GM23338 (cell line): ENCODE measurements at regions not wholly inside any gene's neighbourhood (a gene's known extent, or its start where the extent isn't known, plus 50 kb on each side); places are given as distances from the start of the nearest gene placed in this dataset.

Experiments
- ATAC-seq: fragments of 200-7000 bp; cut with Tn5 transposase; 3 replicates; pipeline ENCODE4 v1.9.1; 2020
- DNase-seq: peaks from one replicate; pipeline ENCODE4 v3.0.0-alpha.2; 2015; ENCODE audit warnings: low spot score
- H2AFZ ChIP-seq: fragments of 200-600 bp; sonication (generic); 2 replicates; pipeline ENCODE4 v1.8.0; 2016; ENCODE audit warnings: antibody characterized with exemption, mild to moderate bottlenecking, moderate library complexity
- H3F3A ChIP-seq: fragments of 200-600 bp; sonication (generic); replicated peaks from 2 replicates; pipeline ENCODE4 v1.8.0; 2017; ENCODE audit warnings: antibody characterized with exemption, mixed run types, low read depth
- H3K27ac ChIP-seq: fragments of 200-600 bp; sonication (generic); 2 replicates; pipeline ENCODE4 v1.6.1; 2016; ENCODE audit warnings: low read depth
- H3K27me3 ChIP-seq: fragments of 200-600 bp; sonication (generic); 2 replicates; pipeline ENCODE4 v1.8.0; 2016; ENCODE audit warnings: mild to moderate bottlenecking, mixed run types, moderate library complexity; ENCODE audit not compliant: insufficient read depth
- H3K36me3 ChIP-seq: fragments of 200-600 bp; sonication (generic); 2 replicates; pipeline ENCODE4 v1.8.0; 2016; ENCODE audit warnings: mild to moderate bottlenecking; ENCODE audit not compliant: insufficient read depth
- H3K4me1 ChIP-seq: fragments of 200-600 bp; sonication (generic); 2 replicates; pipeline ENCODE4 v1.8.0; 2016; ENCODE audit warnings: mild to moderate bottlenecking, moderate library complexity; ENCODE audit not compliant: insufficient read depth
- H3K4me2 ChIP-seq: fragments of 200-600 bp; sonication (generic); 2 replicates; pipeline ENCODE4 v1.7.1; 2017; ENCODE audit warnings: mixed run types
- H3K4me3 ChIP-seq: fragments of 200-600 bp; sonication (generic); 2 replicates; pipeline ENCODE4 v1.6.1; 2016; ENCODE audit warnings: mixed run types
- H3K79me2 ChIP-seq: fragments of 200-600 bp; sonication (generic); replicated peaks from 2 replicates; pipeline ENCODE4 v1.8.0; 2017; ENCODE audit warnings: mild to moderate bottlenecking; ENCODE audit not compliant: insufficient read depth
- H3K9me2 ChIP-seq: fragments of 200-600 bp; sonication (generic); 2 replicates; pipeline ENCODE4 v1.8.0; 2017; ENCODE audit not compliant: insufficient read depth
- H4K20me1 ChIP-seq: fragments of 200-600 bp; sonication (generic); replicated peaks from 2 replicates; pipeline ENCODE4 v1.8.0; 2017; ENCODE audit warnings: mild to moderate bottlenecking; ENCODE audit not compliant: insufficient read depth
- H3K27ac Mint-ChIP-seq: 2 replicates; pipeline ENCODE4 v1.8.0; 2020; ENCODE audit warnings: inconsistent platforms, mild to moderate bottlenecking, moderate library complexity, mixed read lengths
- H3K27me3 Mint-ChIP-seq: 3 replicates; pipeline ENCODE4 v1.8.0; 2022; ENCODE audit warnings: low read depth, mild to moderate bottlenecking, moderate library complexity, mixed read lengths, inconsistent platforms; ENCODE audit not compliant: insufficient read depth, poor library complexity
- H3K36me3 Mint-ChIP-seq: 3 replicates; pipeline ENCODE4 v1.8.0; 2021; ENCODE audit warnings: low read depth, mild to moderate bottlenecking, inconsistent platforms, moderate library complexity, mixed read lengths
- H3K4me1 Mint-ChIP-seq: 3 replicates; pipeline ENCODE4 v1.8.0; 2020; ENCODE audit warnings: mild to moderate bottlenecking, inconsistent platforms, mixed read lengths
- H3K4me3 Mint-ChIP-seq: 3 replicates; pipeline ENCODE4 v1.8.0; 2021; ENCODE audit warnings: moderate library complexity, mild to moderate bottlenecking, inconsistent platforms, mixed read lengths
- H3K9me3 Mint-ChIP-seq: 3 replicates; pipeline ENCODE4 v1.8.0; 2020; ENCODE audit warnings: moderate library complexity, mild to moderate bottlenecking, inconsistent platforms, mixed read lengths
- CREB1 ChIP-seq: fragments of 250-450 bp; sonication (Bioruptor Pico); IDR thresholded peaks from 2 replicates; pipeline ENCODE4 v1.5.0; 2020; ENCODE audit warnings: low read depth, mild to moderate bottlenecking, moderate library complexity
- ETS1 ChIP-seq: IDR thresholded peaks from 2 replicates; pipeline ENCODE4 v1.6.1; 2016; ENCODE audit warnings: antibody characterized with exemption
- EZH2 ChIP-seq: fragments of 200-600 bp; sonication (generic); IDR thresholded peaks from one replicate; pipeline ENCODE4 v1.8.0; 2017; ENCODE audit warnings: antibody characterized with exemption, mild to moderate bottlenecking, low read depth; ENCODE audit not compliant: unreplicated experiment
- EZH2phosphoT487 ChIP-seq: fragments of 200-600 bp; sonication (generic); IDR thresholded peaks from one replicate; pipeline ENCODE4 v1.8.1; 2018; ENCODE audit warnings: antibody characterized with exemption; ENCODE audit not compliant: unreplicated experiment
- JUNB ChIP-seq: IDR thresholded peaks from one replicate; pipeline ENCODE4 v1.6.1; 2016; ENCODE audit warnings: antibody characterized with exemption; ENCODE audit not compliant: unreplicated experiment
- NANOG ChIP-seq: IDR thresholded peaks from 2 replicates; pipeline ENCODE4 v1.6.1; 2016; ENCODE audit warnings: antibody characterized with exemption, borderline replicate concordance
- POLR2AphosphoS5 ChIP-seq: IDR thresholded peaks from 2 replicates; pipeline ENCODE4 v1.6.1; 2016; ENCODE audit warnings: antibody characterized with exemption, low read depth
- STAT1 ChIP-seq: IDR thresholded peaks from one replicate; pipeline ENCODE4 v1.6.1; 2016; ENCODE audit warnings: antibody characterized with exemption; ENCODE audit not compliant: unreplicated experiment
- TF ChIP-seq, protein P1 (sequence below): IDR thresholded peaks from one replicate; pipeline ENCODE4 v1.6.1; 2018; ENCODE audit warnings: antibody characterized with exemption; ENCODE audit not compliant: unreplicated experiment

DNA sequence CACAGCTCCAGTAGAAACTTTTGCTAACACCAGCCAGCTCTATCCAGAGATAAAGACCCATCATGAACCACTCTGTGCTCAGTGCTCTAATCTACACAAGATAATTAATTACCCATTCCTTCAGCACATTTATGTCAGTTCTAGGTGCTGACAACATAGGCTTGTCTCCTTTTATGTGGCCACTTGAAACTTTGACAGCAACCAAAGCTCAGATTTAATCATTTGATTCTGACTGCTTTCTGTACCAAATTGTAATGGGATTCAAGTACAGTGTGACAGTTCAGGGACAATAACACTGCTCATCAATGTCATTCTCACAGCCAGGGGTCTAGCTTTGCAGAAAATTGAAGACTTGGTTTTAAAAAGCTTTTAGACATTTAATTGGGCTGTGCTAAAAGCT lies 266.6 kb downstream of the KCTD12 start:
- H3K27me3 Mint-ChIP-seq, result no peaks in the 10 kb centered on the region
- Histone ChIP-seq H2AFZ (no peak overlapping the region), H3K4me2 (no peak overlapping the region), H3K9me2 (0 out of 2 replicates have a peak, but pooled peaks cover 3% of the 10 kb centered on the region), H3K4me3 (no peak overlapping the region), H3K4me1 (no peaks in the 10 kb centered on the region), H3K27me3 (no peaks in the 10 kb centered on the region), H3K36me3 (no peaks in the 10 kb centered on the region), H3F3A (no peaks in the 10 kb centered on the region), H4K20me1 (no peaks in the 10 kb centered on the region), H3K27ac (no peak overlapping the region), H3K79me2 (no peaks in the 10 kb centered on the region)
- peaks cover 4% of the 10 kb centered on the region; the same call in 2 of the 3 replicates for H3K9me3 Mint-ChIP-seq
- H3K27ac Mint-ChIP-seq, result no peak overlapping the region
- H3K36me3 Mint-ChIP-seq, result peaks cover 7% of the 10 kb centered on the region; the same call in 1 of the 3 replicates
- H3K4me3 Mint-ChIP-seq, result no peak overlapping the region
- H3K4me1 Mint-ChIP-seq, result no peaks in the 10 kb centered on the region
- TF ChIP-seq EZH2 (no peak), JUNB (no peak), CREB1 (CRISPR knock-in tag) (no peak), ETS1 (no peak), STAT1 (no peak), POLR2AphosphoS5 (no peak)
- TF ChIP-seq, protein P1, sequence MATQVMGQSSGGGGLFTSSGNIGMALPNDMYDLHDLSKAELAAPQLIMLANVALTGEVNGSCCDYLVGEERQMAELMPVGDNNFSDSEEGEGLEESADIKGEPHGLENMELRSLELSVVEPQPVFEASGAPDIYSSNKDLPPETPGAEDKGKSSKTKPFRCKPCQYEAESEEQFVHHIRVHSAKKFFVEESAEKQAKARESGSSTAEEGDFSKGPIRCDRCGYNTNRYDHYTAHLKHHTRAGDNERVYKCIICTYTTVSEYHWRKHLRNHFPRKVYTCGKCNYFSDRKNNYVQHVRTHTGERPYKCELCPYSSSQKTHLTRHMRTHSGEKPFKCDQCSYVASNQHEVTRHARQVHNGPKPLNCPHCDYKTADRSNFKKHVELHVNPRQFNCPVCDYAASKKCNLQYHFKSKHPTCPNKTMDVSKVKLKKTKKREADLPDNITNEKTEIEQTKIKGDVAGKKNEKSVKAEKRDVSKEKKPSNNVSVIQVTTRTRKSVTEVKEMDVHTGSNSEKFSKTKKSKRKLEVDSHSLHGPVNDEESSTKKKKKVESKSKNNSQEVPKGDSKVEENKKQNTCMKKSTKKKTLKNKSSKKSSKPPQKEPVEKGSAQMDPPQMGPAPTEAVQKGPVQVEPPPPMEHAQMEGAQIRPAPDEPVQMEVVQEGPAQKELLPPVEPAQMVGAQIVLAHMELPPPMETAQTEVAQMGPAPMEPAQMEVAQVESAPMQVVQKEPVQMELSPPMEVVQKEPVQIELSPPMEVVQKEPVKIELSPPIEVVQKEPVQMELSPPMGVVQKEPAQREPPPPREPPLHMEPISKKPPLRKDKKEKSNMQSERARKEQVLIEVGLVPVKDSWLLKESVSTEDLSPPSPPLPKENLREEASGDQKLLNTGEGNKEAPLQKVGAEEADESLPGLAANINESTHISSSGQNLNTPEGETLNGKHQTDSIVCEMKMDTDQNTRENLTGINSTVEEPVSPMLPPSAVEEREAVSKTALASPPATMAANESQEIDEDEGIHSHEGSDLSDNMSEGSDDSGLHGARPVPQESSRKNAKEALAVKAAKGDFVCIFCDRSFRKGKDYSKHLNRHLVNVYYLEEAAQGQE, result no peak
- no peak for DNase-seq
- no peak for ATAC-seq

DNA sequence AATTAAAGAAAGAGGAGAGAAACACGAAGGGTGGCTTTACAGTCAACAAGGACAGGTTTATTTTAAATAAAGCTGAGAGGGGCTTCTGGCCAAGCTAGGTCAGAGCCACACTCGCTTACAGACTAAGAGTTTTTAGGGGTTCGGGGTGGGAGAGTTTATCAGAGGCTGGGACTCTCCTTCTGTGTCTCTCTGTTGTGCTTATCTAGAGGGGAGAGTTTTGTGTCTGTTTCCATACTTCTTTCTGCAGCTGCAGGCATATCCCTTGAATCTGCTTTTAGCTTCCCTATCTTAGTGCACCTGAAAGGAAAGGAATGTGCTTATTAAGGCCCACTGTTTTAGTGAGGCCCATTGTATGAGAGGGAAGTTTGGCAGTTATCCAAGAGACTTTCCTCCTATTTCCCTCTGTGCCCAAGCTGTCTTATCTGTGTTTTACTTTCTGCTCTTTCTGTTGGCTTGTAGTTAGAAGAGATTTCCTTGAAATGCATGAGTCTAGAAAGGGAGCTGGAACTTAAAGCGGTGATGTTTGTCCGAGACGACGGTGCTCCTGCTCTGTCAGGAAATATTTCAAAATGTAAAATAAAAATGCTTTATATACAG lies 275.3 kb downstream of the KCTD12 start:
- Mint-ChIP-seq H3K36me3 (peaks cover 11% of the 10 kb centered on the region; the same call in 2 of the 3 replicates), H3K9me3 (peaks cover 28% of the 10 kb centered on the region), H3K4me1 (no peaks in the 10 kb centered on the region), H3K27ac (no peak overlapping the region), H3K27me3 (no peaks in the 10 kb centered on the region), H3K4me3 (no peak overlapping the region)
- Histone ChIP-seq H3K4me2 (no peak overlapping the region), H4K20me1 (no peaks in the 10 kb centered on the region), H3K79me2 (no peaks in the 10 kb centered on the region), H3F3A (no peaks in the 10 kb centered on the region), H3K4me1 (no peaks in the 10 kb centered on the region), H3K27ac (no peak overlapping the region), H3K4me3 (no peak overlapping the region), H3K9me2 (no peaks in the 10 kb centered on the region), H3K36me3 (no peaks in the 10 kb centered on the region), H2AFZ (no peak overlapping the region), H3K27me3 (no peaks in the 10 kb centered on the region)
- DNase-seq (no peak), ATAC-seq (no peak)
- TF ChIP-seq EZH2 (no peak), EZH2phosphoT487 (no peak), NANOG (no peak), JUNB (no peak), CREB1 (CRISPR knock-in tag) (no peak)
- TF ChIP-seq, protein P1, result no peak
